Ovary (tissue), 7 donors: ENCODE measurements at regions not wholly inside any gene's neighbourhood (a gene's known extent, or its start where the extent isn't known, plus 50 kb on each side); places are given as distances from the start of the nearest gene placed in this dataset.

Experiments used
- DNase-seq, 5 donors: peaks; one replicate each; pipeline ENCODE4 v3.0.0-alpha.2; 2019 to 2020
- H3K27ac ChIP-seq, 2 donors: fragments of 200-600 bp; one replicate each; pipeline versions ENCODE4 v1.5.1 to v1.8.0; 2019 to 2022
- H3K27me3 ChIP-seq: fragments of 200-600 bp; one replicate; pipeline ENCODE4 v1.8.0; 2022
- H3K36me3 ChIP-seq: fragments of 200-600 bp; sonication (generic); one replicate; pipeline ENCODE4 v1.5.1; 2019
- H3K4me1 ChIP-seq: one replicate; pipeline ENCODE4 v1.8.1; 2013; ENCODE audit warnings: mild to moderate bottlenecking, moderate library complexity; ENCODE audit not compliant: insufficient read depth
- H3K4me3 ChIP-seq: fragments of 200-600 bp; sonication (generic); one replicate; pipeline ENCODE4 v1.5.1; 2017
- H3K9me3 ChIP-seq, 2 donors: fragments of 200-600 bp in 1 of 2; sonication (generic) in 1 of 2; one replicate each; pipeline versions ENCODE4 v1.5.1 to v1.8.1; 2013 to 2019; ENCODE audit warnings: mild to moderate bottlenecking in 1 of 2, moderate library complexity in 1 of 2
- EP300 ChIP-seq: sonication (generic); formaldehyde crosslinking; IDR thresholded peaks from one replicate; pipeline ENCODE4 v1.6.1; 2017; ENCODE audit warnings: antibody characterized with exemption
- POLR2A ChIP-seq: fragments of 450-650 bp; IDR thresholded peaks from one replicate; pipeline ENCODE4 v1.6.1; 2017; ENCODE audit warnings: antibody characterized with exemption, mild to moderate bottlenecking, moderate library complexity
- WGBS, 3 donors: extraction: QIAGEN DNeasy Blood & Tissue Kit in 1 of 3; methylation state at CpG; one replicate each; pipeline versions ENCODE4 v1.1.5 to v1.1.7; 2013 to 2017; 5-methylcytosine and 5-hydroxymethylcytosine counted together
- intact Hi-C, 4 donors: fragments of 100-400 bp; cut with DNase I; formaldehyde crosslinking; loops; one replicate each; pipeline versions ENCODE4 v1.11.0 to v1.15.1; 2022 to 2023
- TF ChIP-seq, protein P1 (sequence below), 3 donors: fragments of 450-650 bp in 2 of 3; fragments of 200-600 bp in 1 of 3; IDR thresholded peaks; one replicate each; pipeline versions ENCODE4 v1.5.1 to v1.8.0; 2016 to 2022; ENCODE audit warnings: antibody characterized with exemption in 3 of 3, mild to moderate bottlenecking in 1 of 3
- donor health status: DM: no; HTN: no; CAD: no; lungs with moderate emphysema.
- donor health status: DM: no; HTN: no; CAD: no.
- donor health status: Bipolar disorder and iron deficiency.
- donor health status: DM: no; HTN: no; CAD: no.
- donor health status: DM: yes; HTN: yes; CAD: no.

- no peak for DNase-seq
- Histone ChIP-seq H3K4me1 (no peaks in the 10 kb centered on the region), H3K4me3 (no peak overlapping the region), H3K36me3 (no peaks in the 10 kb centered on the region), H3K27me3 (no peaks in the 10 kb centered on the region), H3K27ac (no peak overlapping the region), H3K9me3 (no peaks in the 10 kb centered on the region)
- intact Hi-C loops, result no loop called here
- no peak for TF ChIP-seq POLR2A
- 69 to 77% (median 75%) methylated on average over 2 of the region's 2 CpGs for WGBS, 3 donors
These were observed 121.3 kb upstream of the EPHA4 start for GRCh38 chr2:221693365-221693764.

DNA sequence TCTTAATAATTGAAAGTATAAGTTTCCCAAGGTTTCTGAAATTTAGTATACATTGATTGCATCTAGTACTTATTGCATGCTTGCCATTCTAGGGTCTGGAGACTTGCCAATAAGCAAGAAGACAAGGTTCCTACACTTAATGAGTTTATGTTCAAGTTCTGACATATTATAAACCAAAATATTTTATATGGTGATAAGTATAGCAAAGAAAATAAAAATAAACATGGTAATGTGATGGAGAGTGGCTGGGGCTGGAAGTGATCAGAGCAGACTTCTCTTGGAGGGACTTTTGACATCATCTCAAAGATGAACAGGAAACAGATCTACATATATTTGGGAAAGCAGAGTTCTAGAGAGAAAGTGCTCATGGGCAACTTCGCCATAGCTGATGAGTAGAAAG is 119.5 kb upstream of the EPHA4 start:
- TF ChIP-seq POLR2A (no peak), EP300 (no peak)
- TF ChIP-seq, protein P1, sequence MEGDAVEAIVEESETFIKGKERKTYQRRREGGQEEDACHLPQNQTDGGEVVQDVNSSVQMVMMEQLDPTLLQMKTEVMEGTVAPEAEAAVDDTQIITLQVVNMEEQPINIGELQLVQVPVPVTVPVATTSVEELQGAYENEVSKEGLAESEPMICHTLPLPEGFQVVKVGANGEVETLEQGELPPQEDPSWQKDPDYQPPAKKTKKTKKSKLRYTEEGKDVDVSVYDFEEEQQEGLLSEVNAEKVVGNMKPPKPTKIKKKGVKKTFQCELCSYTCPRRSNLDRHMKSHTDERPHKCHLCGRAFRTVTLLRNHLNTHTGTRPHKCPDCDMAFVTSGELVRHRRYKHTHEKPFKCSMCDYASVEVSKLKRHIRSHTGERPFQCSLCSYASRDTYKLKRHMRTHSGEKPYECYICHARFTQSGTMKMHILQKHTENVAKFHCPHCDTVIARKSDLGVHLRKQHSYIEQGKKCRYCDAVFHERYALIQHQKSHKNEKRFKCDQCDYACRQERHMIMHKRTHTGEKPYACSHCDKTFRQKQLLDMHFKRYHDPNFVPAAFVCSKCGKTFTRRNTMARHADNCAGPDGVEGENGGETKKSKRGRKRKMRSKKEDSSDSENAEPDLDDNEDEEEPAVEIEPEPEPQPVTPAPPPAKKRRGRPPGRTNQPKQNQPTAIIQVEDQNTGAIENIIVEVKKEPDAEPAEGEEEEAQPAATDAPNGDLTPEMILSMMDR (IDR thresholded peaks at IDR 0.05), result no peak

DNA sequence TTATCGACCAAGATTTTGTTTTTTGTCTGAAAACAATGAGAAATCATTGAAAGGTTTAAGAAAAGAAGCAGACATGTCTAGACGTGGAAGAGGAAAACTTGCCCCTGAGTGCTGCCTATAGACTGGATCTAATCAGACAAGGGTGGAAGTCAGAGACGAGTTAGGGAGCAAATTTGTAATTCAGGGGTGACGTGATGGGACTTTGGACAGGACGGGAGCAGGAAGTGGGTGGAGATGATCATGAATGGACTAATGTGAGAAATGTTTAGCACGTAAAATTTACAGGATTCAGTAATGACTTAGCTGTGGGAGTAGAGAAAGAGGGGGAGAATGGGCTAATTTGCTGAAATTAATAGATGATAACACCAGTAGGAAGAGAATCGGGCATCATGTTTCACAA is 117.0 kb upstream of the EPHA4 start:
- TF ChIP-seq, protein P1 (IDR thresholded peaks at IDR 0.05), result no peak
- TF ChIP-seq POLR2A, result no peak
- TF ChIP-seq EP300, result no peak
- 64 to 75% (median 75%) methylated on average over 7 of the region's 7 CpGs for WGBS, 3 donors
- Histone ChIP-seq H3K4me3 (no peak overlapping the region), H3K4me1 (no peaks in the 10 kb centered on the region), H3K27me3 (no peaks in the 10 kb centered on the region), H3K36me3 (no peaks in the 10 kb centered on the region), H3K9me3 (no peaks in the 10 kb centered on the region), H3K27ac (no peak overlapping the region)
- intact Hi-C loops, result no loop called here
- DNase-seq, result no peak

More for the DNA sequence above, 119.5 kb upstream of the EPHA4 start:
- no peaks in the 10 kb centered on the region for H3K27me3 ChIP-seq
- no peak for DNase-seq
- H3K27ac ChIP-seq, result no peak overlapping the region
- H3K9me3 ChIP-seq, result no peaks in the 10 kb centered on the region
- H3K4me3 ChIP-seq, result no peak overlapping the region
- intact Hi-C loops, result no loop called here
- H3K36me3 ChIP-seq, result no peaks in the 10 kb centered on the region
- no peaks in the 10 kb centered on the region for H3K4me1 ChIP-seq
- WGBS, 3 donors, result 87 to 91% (median 91%) methylated on average over 1 of the region's 1 CpG

GRCh38 chr2:221680548-221680947 is 108.4 kb upstream of the EPHA4 start:
- TF ChIP-seq POLR2A (no peak), EP300 (no peak)
- DNase-seq, result no peak
- H3K27ac ChIP-seq, result no peak overlapping the region
- H3K4me1 ChIP-seq, result no peaks in the 10 kb centered on the region
- H3K27me3 ChIP-seq, result no peaks in the 10 kb centered on the region
- H3K36me3 ChIP-seq, result no peaks in the 10 kb centered on the region
- intact Hi-C loops, result no loop called here
- H3K9me3 ChIP-seq, result no peaks in the 10 kb centered on the region
- H3K4me3 ChIP-seq, result no peak overlapping the region

GRCh38 chr2:221677688-221678087 is 105.6 kb upstream of the EPHA4 start:
- no peak overlapping the region for H3K27ac ChIP-seq
- no peaks in the 10 kb centered on the region for H3K27me3 ChIP-seq
- TF ChIP-seq EP300 (no peak), POLR2A (no peak)
- TF ChIP-seq, protein P1 (IDR thresholded peaks at IDR 0.05), result no peak
- H3K4me1 ChIP-seq, result no peaks in the 10 kb centered on the region
- no peaks in the 10 kb centered on the region for H3K36me3 ChIP-seq
- intact Hi-C loops, result no loop called here
- DNase-seq, result no peak
- no peak overlapping the region for H3K4me3 ChIP-seq
- H3K9me3 ChIP-seq, result no peaks in the 10 kb centered on the region
- WGBS, 3 donors, result 54 to 60% (median 56%) methylated on average over 1 of the region's 1 CpG
